Neuronal stem cell (in vitro differentiated cells): ENCODE measurements at regions not wholly inside any gene's neighbourhood (a gene's known extent, or its start where the extent isn't known, plus 50 kb on each side); places are given as distances from the start of the nearest gene placed in this dataset.

Source experiments
- DNase-seq: peaks from one replicate; pipeline ENCODE4 v3.0.0-alpha.2; 2013; ENCODE audit warnings: low spot score
- H2AFZ ChIP-seq: one replicate; pipeline ENCODE4 v1.6.1; 2013; ENCODE audit warnings: mild to moderate bottlenecking, low read length, inconsistent platforms
- H2AK5ac ChIP-seq: 2 replicates; pipeline ENCODE4 v1.6.1; 2013; ENCODE audit warnings: low read depth, mild to moderate bottlenecking, inconsistent platforms, low read length, moderate library complexity, mixed read lengths
- H2BK120ac ChIP-seq: 2 replicates; pipeline ENCODE4 v1.6.1; 2013; ENCODE audit warnings: low read depth, mild to moderate bottlenecking, inconsistent platforms, low read length, moderate library complexity, mixed read lengths
- H2BK12ac ChIP-seq: one replicate; pipeline ENCODE4 v1.6.1; 2013; ENCODE audit warnings: low read length, inconsistent platforms
- H2BK15ac ChIP-seq: 2 replicates; pipeline ENCODE4 v1.6.1; 2013; ENCODE audit warnings: mild to moderate bottlenecking, low read length, inconsistent platforms, mixed read lengths
- H2BK5ac ChIP-seq: one replicate; pipeline ENCODE4 v1.6.1; 2013; ENCODE audit warnings: inconsistent platforms, mild to moderate bottlenecking, low read length, moderate library complexity
- H3K14ac ChIP-seq: one replicate; pipeline ENCODE4 v1.6.1; 2013; ENCODE audit warnings: low read length, inconsistent platforms
- H3K18ac ChIP-seq: 2 replicates; pipeline ENCODE4 v1.6.1; 2013; ENCODE audit warnings: low read length, inconsistent platforms
- H3K23ac ChIP-seq: 2 replicates; pipeline ENCODE4 v1.6.1; 2013; ENCODE audit warnings: low read depth, mild to moderate bottlenecking, mixed read lengths, low read length, inconsistent platforms; ENCODE audit not compliant: poor library complexity
- H3K27ac ChIP-seq: replicated peaks from 3 replicates; pipeline ENCODE4 v1.5.1; 2013; ENCODE audit warnings: low read length, inconsistent platforms
- H3K27me3 ChIP-seq, 3 experiments: 2 replicates each; pipeline ENCODE4 v1.6.1; 2013; ENCODE audit warnings: low read length in 3 of 3, mild to moderate bottlenecking in 2 of 3, inconsistent platforms in 1 of 3, low read depth in 1 of 3, mixed read lengths in 1 of 3, moderate library complexity in 1 of 3; ENCODE audit not compliant: control insufficient read depth in 3 of 3, insufficient read depth in 3 of 3
- H3K36me3 ChIP-seq, 2 donors: replicated peaks in 1 of 2; 2 replicates each; pipeline ENCODE4 v1.6.1; 2013; ENCODE audit warnings: low read length in 2 of 2; ENCODE audit not compliant: control insufficient read depth in 2 of 2, insufficient read depth in 2 of 2
- H3K4ac ChIP-seq: 2 replicates; pipeline ENCODE4 v1.6.1; 2013; ENCODE audit warnings: inconsistent platforms, mild to moderate bottlenecking, low read length, moderate library complexity
- H3K4me1 ChIP-seq, 2 donors: 1 replicate in 1 of 2; 2 replicates in 1 of 2; pipeline ENCODE4 v1.6.1; 2013; ENCODE audit warnings: low read length in 2 of 2, low read depth in 1 of 2; ENCODE audit not compliant: control insufficient read depth in 2 of 2, insufficient read depth in 1 of 2
- H3K4me2 ChIP-seq: one replicate; pipeline ENCODE4 v1.6.1; 2013; ENCODE audit warnings: mild to moderate bottlenecking, low read length, inconsistent platforms; ENCODE audit not compliant: insufficient read depth, poor library complexity, severe bottlenecking
- H3K4me3 ChIP-seq, 2 donors: 2 replicates each; pipeline ENCODE4 v1.5.1; 2013; ENCODE audit warnings: low read length in 2 of 2, mild to moderate bottlenecking in 2 of 2, inconsistent platforms in 1 of 2, moderate library complexity in 1 of 2
- H3K79me1 ChIP-seq: one replicate; pipeline ENCODE4 v1.6.1; 2013; ENCODE audit warnings: low read depth, mild to moderate bottlenecking, inconsistent platforms, low read length, moderate library complexity
- H3K9ac ChIP-seq: one replicate; pipeline ENCODE4 v1.6.1; 2013; ENCODE audit warnings: mild to moderate bottlenecking, low read depth, low read length, inconsistent platforms; ENCODE audit not compliant: poor library complexity
- H3K9me3 ChIP-seq, 2 donors: replicated peaks in 1 of 2; 2 replicates each; pipeline versions ENCODE3 to v1.6.1; 2013; ENCODE audit warnings: low read length in 2 of 2, mild to moderate bottlenecking in 2 of 2, inconsistent platforms in 1 of 2, low read depth in 1 of 2, mixed read lengths in 1 of 2, moderate library complexity in 1 of 2; ENCODE audit not compliant: control insufficient read depth in 2 of 2, insufficient read depth in 1 of 2
- H4K8ac ChIP-seq: one replicate; pipeline ENCODE4 v1.6.1; 2013; ENCODE audit warnings: low read depth, mild to moderate bottlenecking, inconsistent platforms, low read length, moderate library complexity
- H4K91ac ChIP-seq: one replicate; pipeline ENCODE4 v1.6.1; 2013; ENCODE audit warnings: low read length, low read depth, mild to moderate bottlenecking, inconsistent platforms; ENCODE audit not compliant: poor library complexity
- WGBS, 2 donors: extraction: QIAGEN DNeasy Blood & Tissue Kit; methylation state at CpG; one replicate each; pipeline ENCODE4 v1.1.7; 2013; ENCODE audit warnings: missing lambda C conversion rate in 2 of 2, mixed read lengths in 1 of 2; ENCODE audit not compliant: insufficient read length in 2 of 2, insufficient replicate concordance in 1 of 2; ENCODE audit errors: extremely low coverage in 2 of 2; 5-methylcytosine and 5-hydroxymethylcytosine counted together

GRCh38 chr1:195790514-195791168 lies 817.6 kb downstream of the KCNT2 start:
- Histone ChIP-seq H2BK5ac (no peak overlapping the region), H3K27ac (no peak overlapping the region), H3K23ac (peak overlapping the region; percentile 37), H3K14ac (no peak overlapping the region), H3K36me3 (no peaks in the 10 kb centered on the region), H2BK120ac (no peak overlapping the region), H3K9ac (no peak overlapping the region), H2AFZ (no peak overlapping the region), H3K79me1 (no peaks in the 10 kb centered on the region), H4K91ac (no peak overlapping the region), H2BK12ac (no peak overlapping the region), H2BK15ac (no peak overlapping the region), H2AK5ac (peak overlapping the region; percentile 42), H3K4me1 (no peaks in the 10 kb centered on the region), H3K4me3 (peak overlapping the region in 1 of 2 donors; percentile 65), H3K4ac (no peak overlapping the region), H4K8ac (peak overlapping the region; percentile 74), H3K18ac (peak overlapping the region; percentile 77), H3K4me2 (no peak overlapping the region), H3K27me3 (no peaks in the 10 kb centered on the region), H3K9me3 (peaks cover 0 to 8% of the 10 kb centered on the region in 2 donors)
- no peak for DNase-seq
- no CpG with 5 or more reads among the region's 8 CpGs for WGBS, 2 donors

GRCh38 chr1:195789321-195789720 lies 818.9 kb downstream of the KCNT2 start:
- H2AK5ac ChIP-seq = no peak overlapping the region
- no peak overlapping the region for H3K18ac ChIP-seq
- no peak overlapping the region for H3K14ac ChIP-seq
- H3K23ac ChIP-seq = no peak overlapping the region
- H2BK5ac ChIP-seq = no peak overlapping the region
- no peaks in the 10 kb centered on the region for H3K4me1 ChIP-seq
- H3K79me1 ChIP-seq = no peaks in the 10 kb centered on the region
- no peak overlapping the region for H3K4me3 ChIP-seq
- WGBS, 2 donors = no CpG with 5 or more reads among the region's 2 CpGs
- H3K27ac ChIP-seq = no peak overlapping the region
- H3K4me2 ChIP-seq = no peak overlapping the region
- no peak overlapping the region for H2AFZ ChIP-seq
- DNase-seq = no peak
- H4K8ac ChIP-seq = no peak overlapping the region
- H3K9ac ChIP-seq = no peak overlapping the region
- H2BK12ac ChIP-seq = no peak overlapping the region
- no peaks in the 10 kb centered on the region for H3K27me3 ChIP-seq
- no peak overlapping the region for H4K91ac ChIP-seq
- peaks cover 0 to 8% of the 10 kb centered on the region in 2 donors for H3K9me3 ChIP-seq
- H2BK15ac ChIP-seq = no peak overlapping the region
- no peak overlapping the region for H2BK120ac ChIP-seq
- H3K4ac ChIP-seq = no peak overlapping the region
- no peaks in the 10 kb centered on the region for H3K36me3 ChIP-seq

GRCh38 chr1:195788721-195789120 lies 819.5 kb downstream of the KCNT2 start:
- Histone ChIP-seq H2BK15ac (no peak overlapping the region), H2BK12ac (no peak overlapping the region), H3K79me1 (no peaks in the 10 kb centered on the region), H3K4ac (no peak overlapping the region), H3K4me2 (no peak overlapping the region), H3K4me1 (no peaks in the 10 kb centered on the region), H3K9ac (no peak overlapping the region), H3K23ac (no peak overlapping the region), H2BK120ac (no peak overlapping the region), H3K27ac (no peak overlapping the region), H3K9me3 (peaks cover 0 to 8% of the 10 kb centered on the region in 2 donors), H3K18ac (no peak overlapping the region), H4K8ac (no peak overlapping the region), H2AFZ (no peak overlapping the region), H2BK5ac (no peak overlapping the region), H3K36me3 (no peaks in the 10 kb centered on the region), H3K4me3 (no peak overlapping the region), H3K14ac (no peak overlapping the region), H2AK5ac (no peak overlapping the region), H3K27me3 (no peaks in the 10 kb centered on the region), H4K91ac (no peak overlapping the region)
- no peak for DNase-seq
- no CpG with 5 or more reads among the region's 4 CpGs for WGBS, 2 donors

GRCh38 chr1:195785830-195786229 lies 822.4 kb downstream of the KCNT2 start:
- no peaks in the 10 kb centered on the region for H3K27me3 ChIP-seq
- H2BK5ac ChIP-seq = no peak overlapping the region
- no peaks in the 10 kb centered on the region for H3K36me3 ChIP-seq
- H3K18ac ChIP-seq = no peak overlapping the region
- no peak overlapping the region for H3K14ac ChIP-seq
- no peak overlapping the region for H3K9ac ChIP-seq
- H2BK15ac ChIP-seq = no peak overlapping the region
- H4K8ac ChIP-seq = no peak overlapping the region
- no peak overlapping the region for H2AFZ ChIP-seq
- H3K4me2 ChIP-seq = no peak overlapping the region
- H3K79me1 ChIP-seq = no peaks in the 10 kb centered on the region
- H2AK5ac ChIP-seq = no peak overlapping the region
- no peak overlapping the region for H2BK12ac ChIP-seq
- H2BK120ac ChIP-seq = no peak overlapping the region
- H3K27ac ChIP-seq = no peak overlapping the region
- no peak overlapping the region for H3K4ac ChIP-seq
- no peak overlapping the region for H3K4me3 ChIP-seq
- no peaks in the 10 kb centered on the region for H3K4me1 ChIP-seq
- no CpG with 5 or more reads among the region's 1 CpG for WGBS, 2 donors
- peaks cover 0 to 2% of the 10 kb centered on the region in 2 donors for H3K9me3 ChIP-seq
- no peak overlapping the region for H4K91ac ChIP-seq
- DNase-seq = no peak
- H3K23ac ChIP-seq = no peak overlapping the region
